ENCODE measurements at regions not wholly inside any gene's neighbourhood (a gene's known extent, or its start where the extent isn't known, plus 50 kb on each side); places are given as distances from the start of the nearest gene placed in this dataset.

- no peaks in the 10 kb centered on the region for H3K9me3 ChIP-seq
- no CpG with 5 or more reads among the region's 2 CpGs for WGBS (ENCODE audit: insufficient coverage)
- no peak overlapping the region for H3K4me3 ChIP-seq (ENCODE audit: control insufficient read depth in 1 of 2, extremely low read depth in 1 of 2, low read length in 1 of 2)
- H3K27me3 ChIP-seq (replicated peaks in 1 of 2; ENCODE audit: control insufficient read depth in 2 of 2, extremely low read depth in 1 of 2, insufficient read depth in 2 of 2, low read length in 1 of 2): no peaks in the 10 kb centered on the region
- Mint-ChIP-seq H3K27me3 (no peaks in the 10 kb centered on the region), H3K4me3 (no peak overlapping the region), H3K27ac (no peak overlapping the region), H3K36me3 (no peaks in the 10 kb centered on the region), H3K4me1 (no peaks in the 10 kb centered on the region), H3K9me3 (peaks cover 0 to 12% (median 4%) of the 10 kb centered on the region in 3 donors)
- ChIA-PET CTCF (no interaction called here), POLR2A (no interaction called here)
- H3K36me3 ChIP-seq (ENCODE audit: control insufficient read depth in 2 of 2, extremely low read depth in 1 of 2, insufficient read depth in 1 of 2, low read length in 1 of 2): no peaks in the 10 kb centered on the region
- DNase-seq: no peak
- H3K4me1 ChIP-seq (ENCODE audit: control insufficient read depth in 1 of 2, extremely low read depth in 1 of 2, insufficient read depth in 2 of 2, low read length in 2 of 2): no peaks in the 10 kb centered on the region
- no peak overlapping the region for H3K27ac ChIP-seq (ENCODE audit: low read length)
- ATAC-seq (replicated peaks in 1 of 4): no peak
Measured at GRCh38 chr7:46633200-46633599, 712.1 kb upstream of the IGFBP3 start.

GRCh38 chr7:46630031-46630430 is 709.0 kb upstream of the IGFBP3 start:
- Histone ChIP-seq H3K27ac (ENCODE audit: low read length) (no peak overlapping the region), H3K27me3 (replicated peaks in 1 of 2; ENCODE audit: control insufficient read depth in 2 of 2, extremely low read depth in 1 of 2, insufficient read depth in 2 of 2, low read length in 1 of 2) (no peaks in the 10 kb centered on the region), H3K9me3 (no peaks in the 10 kb centered on the region), H3K4me3 (ENCODE audit: control insufficient read depth in 1 of 2, extremely low read depth in 1 of 2, low read length in 1 of 2) (no peak overlapping the region), H3K36me3 (ENCODE audit: control insufficient read depth in 2 of 2, extremely low read depth in 1 of 2, insufficient read depth in 1 of 2, low read length in 1 of 2) (no peaks in the 10 kb centered on the region), H3K4me1 (ENCODE audit: control insufficient read depth in 1 of 2, extremely low read depth in 1 of 2, insufficient read depth in 2 of 2, low read length in 2 of 2) (no peaks in the 10 kb centered on the region)
- ChIA-PET POLR2A (no interaction called here), CTCF (no interaction called here)
- Mint-ChIP-seq H3K4me3 (no peak overlapping the region), H3K4me1 (no peaks in the 10 kb centered on the region), H3K27me3 (no peaks in the 10 kb centered on the region), H3K9me3 (peaks cover 2 to 12% (median 6%) of the 10 kb centered on the region in 3 donors), H3K27ac (no peak overlapping the region), H3K36me3 (no peaks in the 10 kb centered on the region)
- ATAC-seq (replicated peaks in 1 of 4) (no peak), DNase-seq (no peak)
- 25% methylated on average over 2 of the region's 2 CpGs for whole genome bisulfite sequencing (ENCODE audit: insufficient coverage)

- Mint-ChIP-seq H3K4me1 (no peaks in the 10 kb centered on the region), H3K27me3 (no peaks in the 10 kb centered on the region), H3K27ac (no peak overlapping the region), H3K36me3 (no peaks in the 10 kb centered on the region), H3K4me3 (no peak overlapping the region), H3K9me3 (peaks cover 2 to 16% (median 5%) of the 10 kb centered on the region in 3 donors)
- H3K27me3 ChIP-seq (replicated peaks in 1 of 2; ENCODE audit: control insufficient read depth in 2 of 2, extremely low read depth in 1 of 2, insufficient read depth in 2 of 2, low read length in 1 of 2): no peaks in the 10 kb centered on the region
- no CpG with 5 or more reads among the region's 1 CpG for WGBS (ENCODE audit: insufficient coverage)
- POLR2A ChIA-PET: no interaction called here
- ATAC-seq (replicated peaks in 1 of 4) (no peak), DNase-seq (no peak)
- CTCF ChIA-PET: no interaction called here
- no peaks in the 10 kb centered on the region for H3K36me3 ChIP-seq (ENCODE audit: control insufficient read depth in 2 of 2, extremely low read depth in 1 of 2, insufficient read depth in 1 of 2, low read length in 1 of 2)
- no peak overlapping the region for H3K27ac ChIP-seq (ENCODE audit: low read length)
- no peak overlapping the region for H3K4me3 ChIP-seq (ENCODE audit: control insufficient read depth in 1 of 2, extremely low read depth in 1 of 2, low read length in 1 of 2)
- no peaks in the 10 kb centered on the region for H3K4me1 ChIP-seq (ENCODE audit: control insufficient read depth in 1 of 2, extremely low read depth in 1 of 2, insufficient read depth in 2 of 2, low read length in 2 of 2)
- H3K9me3 ChIP-seq: no peaks in the 10 kb centered on the region
Measured at GRCh38 chr7:46628389-46628788, 707.3 kb upstream of the IGFBP3 start.

- no peaks in the 10 kb centered on the region for H3K36me3 ChIP-seq (ENCODE audit: control insufficient read depth in 2 of 2, extremely low read depth in 1 of 2, insufficient read depth in 1 of 2, low read length in 1 of 2)
- Mint-ChIP-seq H3K27ac (no peak overlapping the region), H3K9me3 (peaks cover 2 to 12% (median 5%) of the 10 kb centered on the region in 3 donors), H3K4me1 (no peaks in the 10 kb centered on the region), H3K36me3 (no peaks in the 10 kb centered on the region), H3K27me3 (no peaks in the 10 kb centered on the region), H3K4me3 (no peak overlapping the region)
- no peak overlapping the region for H3K27ac ChIP-seq (ENCODE audit: low read length)
- no CpG with 5 or more reads among the region's 5 CpGs for WGBS (ENCODE audit: insufficient coverage)
- H3K4me3 ChIP-seq (ENCODE audit: control insufficient read depth in 1 of 2, extremely low read depth in 1 of 2, low read length in 1 of 2): no peak overlapping the region
- no peaks in the 10 kb centered on the region for H3K9me3 ChIP-seq
- no peaks in the 10 kb centered on the region for H3K4me1 ChIP-seq (ENCODE audit: control insufficient read depth in 1 of 2, extremely low read depth in 1 of 2, insufficient read depth in 2 of 2, low read length in 2 of 2)
- DNase-seq (no peak), ATAC-seq (replicated peaks in 1 of 4) (no peak)
- POLR2A ChIA-PET: no interaction called here
- no peaks in the 10 kb centered on the region for H3K27me3 ChIP-seq (replicated peaks in 1 of 2; ENCODE audit: control insufficient read depth in 2 of 2, extremely low read depth in 1 of 2, insufficient read depth in 2 of 2, low read length in 1 of 2)
- CTCF ChIA-PET: no interaction called here
Measured at GRCh38 chr7:46626691-46627310, 705.7 kb upstream of the IGFBP3 start.

GRCh38 chr7:46626261-46626660 is 705.2 kb upstream of the IGFBP3 start:
- no peaks in the 10 kb centered on the region for H3K27me3 ChIP-seq (replicated peaks in 1 of 2; ENCODE audit: control insufficient read depth in 2 of 2, extremely low read depth in 1 of 2, insufficient read depth in 2 of 2, low read length in 1 of 2)
- Mint-ChIP-seq H3K27ac (no peak overlapping the region), H3K9me3 (peaks cover 2 to 12% (median 5%) of the 10 kb centered on the region in 3 donors), H3K4me1 (no peaks in the 10 kb centered on the region), H3K36me3 (no peaks in the 10 kb centered on the region), H3K4me3 (no peak overlapping the region), H3K27me3 (no peaks in the 10 kb centered on the region)
- H3K4me1 ChIP-seq (ENCODE audit: control insufficient read depth in 1 of 2, extremely low read depth in 1 of 2, insufficient read depth in 2 of 2, low read length in 2 of 2): no peaks in the 10 kb centered on the region
- POLR2A ChIA-PET: no interaction called here
- no peaks in the 10 kb centered on the region for H3K9me3 ChIP-seq
- H3K36me3 ChIP-seq (ENCODE audit: control insufficient read depth in 2 of 2, extremely low read depth in 1 of 2, insufficient read depth in 1 of 2, low read length in 1 of 2): no peaks in the 10 kb centered on the region
- H3K4me3 ChIP-seq (ENCODE audit: control insufficient read depth in 1 of 2, extremely low read depth in 1 of 2, low read length in 1 of 2): no peak overlapping the region
- CTCF ChIA-PET: no interaction called here
- H3K27ac ChIP-seq (ENCODE audit: low read length): no peak overlapping the region
- ATAC-seq (replicated peaks in 1 of 4): no peak
- no peak for DNase-seq
- WGBS (ENCODE audit: insufficient coverage): 83% methylated on average over 1 of the region's 4 CpGs

GRCh38 chr7:46625032-46625431 is 704.0 kb upstream of the IGFBP3 start:
- no peak overlapping the region for H3K27ac ChIP-seq (ENCODE audit: low read length)
- no peaks in the 10 kb centered on the region for H3K36me3 ChIP-seq (ENCODE audit: control insufficient read depth in 2 of 2, extremely low read depth in 1 of 2, insufficient read depth in 1 of 2, low read length in 1 of 2)
- H3K9me3 ChIP-seq: no peaks in the 10 kb centered on the region
- H3K27me3 ChIP-seq (replicated peaks in 1 of 2; ENCODE audit: control insufficient read depth in 2 of 2, extremely low read depth in 1 of 2, insufficient read depth in 2 of 2, low read length in 1 of 2): no peaks in the 10 kb centered on the region
- Mint-ChIP-seq H3K4me1 (no peaks in the 10 kb centered on the region), H3K9me3 (peaks cover 2 to 12% (median 5%) of the 10 kb centered on the region in 3 donors), H3K27me3 (no peaks in the 10 kb centered on the region), H3K27ac (no peak overlapping the region), H3K4me3 (no peak overlapping the region), H3K36me3 (no peaks in the 10 kb centered on the region)
- H3K4me3 ChIP-seq (ENCODE audit: control insufficient read depth in 1 of 2, extremely low read depth in 1 of 2, low read length in 1 of 2): no peak overlapping the region
- ATAC-seq (replicated peaks in 1 of 4): no peak
- no peak for DNase-seq
- ChIA-PET POLR2A (no interaction called here), CTCF (no interaction called here)
- WGBS (ENCODE audit: insufficient coverage): 40% methylated on average over 1 of the region's 2 CpGs
- no peaks in the 10 kb centered on the region for H3K4me1 ChIP-seq (ENCODE audit: control insufficient read depth in 1 of 2, extremely low read depth in 1 of 2, insufficient read depth in 2 of 2, low read length in 2 of 2)

- Histone ChIP-seq H3K4me1 (ENCODE audit: control insufficient read depth in 1 of 2, extremely low read depth in 1 of 2, insufficient read depth in 2 of 2, low read length in 2 of 2) (no peaks in the 10 kb centered on the region), H3K9me3 (no peaks in the 10 kb centered on the region), H3K27ac (ENCODE audit: low read length) (no peak overlapping the region), H3K36me3 (ENCODE audit: control insufficient read depth in 2 of 2, extremely low read depth in 1 of 2, insufficient read depth in 1 of 2, low read length in 1 of 2) (no peaks in the 10 kb centered on the region), H3K4me3 (ENCODE audit: control insufficient read depth in 1 of 2, extremely low read depth in 1 of 2, low read length in 1 of 2) (no peak overlapping the region), H3K27me3 (replicated peaks in 1 of 2; ENCODE audit: control insufficient read depth in 2 of 2, extremely low read depth in 1 of 2, insufficient read depth in 2 of 2, low read length in 1 of 2) (no peaks in the 10 kb centered on the region)
- WGBS (ENCODE audit: insufficient coverage): 71% methylated on average over 1 of the region's 2 CpGs
- peaks cover 2 to 9% (median 5%) of the 10 kb centered on the region in 3 donors for H3K9me3 Mint-ChIP-seq
- ATAC-seq (replicated peaks in 1 of 4): no peak
- no peak overlapping the region for H3K4me3 Mint-ChIP-seq
- POLR2A ChIA-PET: no interaction called here
- no peak for DNase-seq
- H3K4me1 Mint-ChIP-seq: no peaks in the 10 kb centered on the region
- no peaks in the 10 kb centered on the region for H3K27me3 Mint-ChIP-seq
- H3K36me3 Mint-ChIP-seq: no peaks in the 10 kb centered on the region
- H3K27ac Mint-ChIP-seq: no peak overlapping the region
- CTCF ChIA-PET: no interaction called here
Measured at GRCh38 chr7:46622251-46622650, 701.2 kb upstream of the IGFBP3 start.

Measured in T-cell (primary cell).